GM21529 (cell line): ENCODE measurements at regions not wholly inside any gene's neighbourhood (a gene's known extent, or its start where the extent isn't known, plus 50 kb on each side); places are given as distances from the start of the nearest gene placed in this dataset.
"Not testable (repeated sequence)": the region's sequence is repeated elsewhere in the genome, so short reads cannot be mapped to it uniquely, and the experiment has no call there.

Experiments
- ATAC-seq: cut with Tn5 transposase; IDR thresholded peaks from one replicate; pipeline ENCODE4 v1.9.1; 2021; ENCODE audit not compliant: unreplicated experiment

- no peak for ATAC-seq
Measured at GRCh38 chr7:69062020-69062765, 536.1 kb upstream of the AUTS2 start.

GRCh38 chr7:69067397-69067796 lies 530.9 kb upstream of the AUTS2 start:
- no peak for ATAC-seq

GRCh38 chr7:69070476-69070875 lies 527.8 kb upstream of the AUTS2 start:
- no peak for ATAC-seq

GRCh38 chr7:69076566-69076965 lies 521.7 kb upstream of the AUTS2 start:
- no peak for ATAC-seq

- no peak for ATAC-seq
Measured at GRCh38 chr7:69078997-69079769, 519.1 kb upstream of the AUTS2 start.

- ATAC-seq: not testable (repeated sequence)
Measured at GRCh38 chr7:69087281-69087680, 511.0 kb upstream of the AUTS2 start.

GRCh38 chr7:69088185-69088584 lies 510.1 kb upstream of the AUTS2 start:
- ATAC-seq: no peak

GRCh38 chr7:69090936-69091335 lies 507.3 kb upstream of the AUTS2 start:
- ATAC-seq: no peak

- no peak for ATAC-seq
Measured at GRCh38 chr7:69091521-69091920, 506.8 kb upstream of the AUTS2 start.

- ATAC-seq: no peak
Measured at GRCh38 chr7:69095127-69095526, 503.1 kb upstream of the AUTS2 start.

- ATAC-seq: no peak
Measured at GRCh38 chr7:69095649-69096048, 502.6 kb upstream of the AUTS2 start.

GRCh38 chr7:69104023-69104422 lies 494.3 kb upstream of the AUTS2 start:
- no peak for ATAC-seq

GRCh38 chr7:69105092-69105491 lies 493.2 kb upstream of the AUTS2 start:
- no peak for ATAC-seq

GRCh38 chr7:69105981-69106380 lies 492.3 kb upstream of the AUTS2 start:
- ATAC-seq: no peak

GRCh38 chr7:69106449-69106848 lies 491.8 kb upstream of the AUTS2 start:
- not testable (repeated sequence) for ATAC-seq

- not testable (repeated sequence) for ATAC-seq
Measured at GRCh38 chr7:69106946-69107345, 491.3 kb upstream of the AUTS2 start.

- ATAC-seq: no peak
Measured at GRCh38 chr7:69108097-69108496, 490.2 kb upstream of the AUTS2 start.

- no peak for ATAC-seq
Measured at GRCh38 chr7:69109246-69109645, 489.0 kb upstream of the AUTS2 start.

GRCh38 chr7:69109879-69110278 lies 488.4 kb upstream of the AUTS2 start:
- no peak for ATAC-seq

- ATAC-seq: no peak
Measured at GRCh38 chr7:69110450-69111050, 487.7 kb upstream of the AUTS2 start.

- ATAC-seq: no peak
Measured at GRCh38 chr7:69114374-69114773, 483.9 kb upstream of the AUTS2 start.

- no peak for ATAC-seq
Measured at GRCh38 chr7:69115788-69116187, 482.5 kb upstream of the AUTS2 start.
